GM23338 (cell line): ENCODE measurements at regions not wholly inside any gene's neighbourhood (a gene's known extent, or its start where the extent isn't known, plus 50 kb on each side); places are given as distances from the start of the nearest gene placed in this dataset.

Source experiments
- ATAC-seq: fragments of 200-7000 bp; cut with Tn5 transposase; 3 replicates; pipeline ENCODE4 v1.9.1; 2020
- DNase-seq: peaks from one replicate; pipeline ENCODE4 v3.0.0-alpha.2; 2015; ENCODE audit warnings: low spot score
- H2AFZ ChIP-seq: fragments of 200-600 bp; sonication (generic); 2 replicates; pipeline ENCODE4 v1.8.0; 2016; ENCODE audit warnings: antibody characterized with exemption, mild to moderate bottlenecking, moderate library complexity
- H3F3A ChIP-seq: fragments of 200-600 bp; sonication (generic); replicated peaks from 2 replicates; pipeline ENCODE4 v1.8.0; 2017; ENCODE audit warnings: antibody characterized with exemption, mixed run types, low read depth
- H3K27ac ChIP-seq: fragments of 200-600 bp; sonication (generic); 2 replicates; pipeline ENCODE4 v1.6.1; 2016; ENCODE audit warnings: low read depth
- H3K27me3 ChIP-seq: fragments of 200-600 bp; sonication (generic); 2 replicates; pipeline ENCODE4 v1.8.0; 2016; ENCODE audit warnings: mild to moderate bottlenecking, mixed run types, moderate library complexity; ENCODE audit not compliant: insufficient read depth
- H3K36me3 ChIP-seq: fragments of 200-600 bp; sonication (generic); 2 replicates; pipeline ENCODE4 v1.8.0; 2016; ENCODE audit warnings: mild to moderate bottlenecking; ENCODE audit not compliant: insufficient read depth
- H3K4me1 ChIP-seq: fragments of 200-600 bp; sonication (generic); 2 replicates; pipeline ENCODE4 v1.8.0; 2016; ENCODE audit warnings: mild to moderate bottlenecking, moderate library complexity; ENCODE audit not compliant: insufficient read depth
- H3K4me2 ChIP-seq: fragments of 200-600 bp; sonication (generic); 2 replicates; pipeline ENCODE4 v1.7.1; 2017; ENCODE audit warnings: mixed run types
- H3K4me3 ChIP-seq: fragments of 200-600 bp; sonication (generic); 2 replicates; pipeline ENCODE4 v1.6.1; 2016; ENCODE audit warnings: mixed run types
- H3K79me2 ChIP-seq: fragments of 200-600 bp; sonication (generic); replicated peaks from 2 replicates; pipeline ENCODE4 v1.8.0; 2017; ENCODE audit warnings: mild to moderate bottlenecking; ENCODE audit not compliant: insufficient read depth
- H3K9me2 ChIP-seq: fragments of 200-600 bp; sonication (generic); 2 replicates; pipeline ENCODE4 v1.8.0; 2017; ENCODE audit not compliant: insufficient read depth
- H4K20me1 ChIP-seq: fragments of 200-600 bp; sonication (generic); replicated peaks from 2 replicates; pipeline ENCODE4 v1.8.0; 2017; ENCODE audit warnings: mild to moderate bottlenecking; ENCODE audit not compliant: insufficient read depth
- H3K27ac Mint-ChIP-seq: 2 replicates; pipeline ENCODE4 v1.8.0; 2020; ENCODE audit warnings: inconsistent platforms, mild to moderate bottlenecking, moderate library complexity, mixed read lengths
- H3K27me3 Mint-ChIP-seq: 3 replicates; pipeline ENCODE4 v1.8.0; 2022; ENCODE audit warnings: low read depth, mild to moderate bottlenecking, moderate library complexity, mixed read lengths, inconsistent platforms; ENCODE audit not compliant: insufficient read depth, poor library complexity
- H3K36me3 Mint-ChIP-seq: 3 replicates; pipeline ENCODE4 v1.8.0; 2021; ENCODE audit warnings: low read depth, mild to moderate bottlenecking, inconsistent platforms, moderate library complexity, mixed read lengths
- H3K4me1 Mint-ChIP-seq: 3 replicates; pipeline ENCODE4 v1.8.0; 2020; ENCODE audit warnings: mild to moderate bottlenecking, inconsistent platforms, mixed read lengths
- H3K4me3 Mint-ChIP-seq: 3 replicates; pipeline ENCODE4 v1.8.0; 2021; ENCODE audit warnings: moderate library complexity, mild to moderate bottlenecking, inconsistent platforms, mixed read lengths
- H3K9me3 Mint-ChIP-seq: 3 replicates; pipeline ENCODE4 v1.8.0; 2020; ENCODE audit warnings: moderate library complexity, mild to moderate bottlenecking, inconsistent platforms, mixed read lengths
- CREB1 ChIP-seq: fragments of 250-450 bp; sonication (Bioruptor Pico); IDR thresholded peaks from 2 replicates; pipeline ENCODE4 v1.5.0; 2020; ENCODE audit warnings: low read depth, mild to moderate bottlenecking, moderate library complexity
- EZH2 ChIP-seq: fragments of 200-600 bp; sonication (generic); IDR thresholded peaks from one replicate; pipeline ENCODE4 v1.8.0; 2017; ENCODE audit warnings: antibody characterized with exemption, mild to moderate bottlenecking, low read depth; ENCODE audit not compliant: unreplicated experiment
- EZH2phosphoT487 ChIP-seq: fragments of 200-600 bp; sonication (generic); IDR thresholded peaks from one replicate; pipeline ENCODE4 v1.8.1; 2018; ENCODE audit warnings: antibody characterized with exemption; ENCODE audit not compliant: unreplicated experiment
- JUNB ChIP-seq: IDR thresholded peaks from one replicate; pipeline ENCODE4 v1.6.1; 2016; ENCODE audit warnings: antibody characterized with exemption; ENCODE audit not compliant: unreplicated experiment
- NANOG ChIP-seq: IDR thresholded peaks from 2 replicates; pipeline ENCODE4 v1.6.1; 2016; ENCODE audit warnings: antibody characterized with exemption, borderline replicate concordance
- POLR2AphosphoS5 ChIP-seq: IDR thresholded peaks from 2 replicates; pipeline ENCODE4 v1.6.1; 2016; ENCODE audit warnings: antibody characterized with exemption, low read depth
- STAT1 ChIP-seq: IDR thresholded peaks from one replicate; pipeline ENCODE4 v1.6.1; 2016; ENCODE audit warnings: antibody characterized with exemption; ENCODE audit not compliant: unreplicated experiment
- ZNF114 ChIP-seq: fragments of 250-450 bp; sonication (Bioruptor Pico); IDR thresholded peaks from 2 replicates; pipeline ENCODE4 v1.5.0; 2020; ENCODE audit warnings: mild to moderate bottlenecking, moderate library complexity
- ZNF331 ChIP-seq: fragments of 250-450 bp; sonication (Bioruptor Pico); IDR thresholded peaks from 2 replicates; pipeline ENCODE4 v1.5.0; 2020; ENCODE audit warnings: low read depth, mild to moderate bottlenecking, moderate library complexity
- ZNF462 ChIP-seq: fragments of 250-450 bp; sonication (Bioruptor Pico); IDR thresholded peaks from 2 replicates; pipeline ENCODE4 v1.5.0; 2020; ENCODE audit warnings: mild to moderate bottlenecking, moderate library complexity
- TF ChIP-seq, protein P1 (sequence below), 2 experiments: fragments of 200-600 bp in 1 of 2; sonication (generic) in 1 of 2; conservative IDR thresholded peaks; 2 replicates each; pipeline versions ENCODE4 v1.5.1 to v1.6.1; 2016 to 2017; ENCODE audit warnings: antibody characterized with exemption in 2 of 2, low read depth in 2 of 2, mild to moderate bottlenecking in 2 of 2, moderate library complexity in 1 of 2
- TF ChIP-seq, protein P2 (sequence below): IDR thresholded peaks from 2 replicates; pipeline ENCODE4 v1.6.1; 2016; ENCODE audit warnings: antibody characterized with exemption
- TF ChIP-seq, protein P3 (sequence below): IDR thresholded peaks from one replicate; pipeline ENCODE4 v1.6.1; 2018; ENCODE audit warnings: antibody characterized with exemption; ENCODE audit not compliant: unreplicated experiment

GRCh38 chr4:82139287-82139686, 234.5 kb downstream of the HNRNPD start:
- peaks cover 2% of the 10 kb centered on the region for H3K27me3 Mint-ChIP-seq
- H3K27ac ChIP-seq, result no peak overlapping the region
- TF ChIP-seq NANOG (no peak), JUNB (no peak), EZH2phosphoT487 (no peak), POLR2AphosphoS5 (no peak), ZNF114 (no peak), CREB1 (CRISPR knock-in tag) (no peak), STAT1 (no peak), ZNF331 (no peak), EZH2 (no peak), ZNF462 (no peak)
- TF ChIP-seq, protein P1, sequence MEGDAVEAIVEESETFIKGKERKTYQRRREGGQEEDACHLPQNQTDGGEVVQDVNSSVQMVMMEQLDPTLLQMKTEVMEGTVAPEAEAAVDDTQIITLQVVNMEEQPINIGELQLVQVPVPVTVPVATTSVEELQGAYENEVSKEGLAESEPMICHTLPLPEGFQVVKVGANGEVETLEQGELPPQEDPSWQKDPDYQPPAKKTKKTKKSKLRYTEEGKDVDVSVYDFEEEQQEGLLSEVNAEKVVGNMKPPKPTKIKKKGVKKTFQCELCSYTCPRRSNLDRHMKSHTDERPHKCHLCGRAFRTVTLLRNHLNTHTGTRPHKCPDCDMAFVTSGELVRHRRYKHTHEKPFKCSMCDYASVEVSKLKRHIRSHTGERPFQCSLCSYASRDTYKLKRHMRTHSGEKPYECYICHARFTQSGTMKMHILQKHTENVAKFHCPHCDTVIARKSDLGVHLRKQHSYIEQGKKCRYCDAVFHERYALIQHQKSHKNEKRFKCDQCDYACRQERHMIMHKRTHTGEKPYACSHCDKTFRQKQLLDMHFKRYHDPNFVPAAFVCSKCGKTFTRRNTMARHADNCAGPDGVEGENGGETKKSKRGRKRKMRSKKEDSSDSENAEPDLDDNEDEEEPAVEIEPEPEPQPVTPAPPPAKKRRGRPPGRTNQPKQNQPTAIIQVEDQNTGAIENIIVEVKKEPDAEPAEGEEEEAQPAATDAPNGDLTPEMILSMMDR (conservative IDR thresholded peaks at IDR 0.05; ENCODE audit: low read depth in 2 of 2), result no peak
- TF ChIP-seq, protein P2, sequence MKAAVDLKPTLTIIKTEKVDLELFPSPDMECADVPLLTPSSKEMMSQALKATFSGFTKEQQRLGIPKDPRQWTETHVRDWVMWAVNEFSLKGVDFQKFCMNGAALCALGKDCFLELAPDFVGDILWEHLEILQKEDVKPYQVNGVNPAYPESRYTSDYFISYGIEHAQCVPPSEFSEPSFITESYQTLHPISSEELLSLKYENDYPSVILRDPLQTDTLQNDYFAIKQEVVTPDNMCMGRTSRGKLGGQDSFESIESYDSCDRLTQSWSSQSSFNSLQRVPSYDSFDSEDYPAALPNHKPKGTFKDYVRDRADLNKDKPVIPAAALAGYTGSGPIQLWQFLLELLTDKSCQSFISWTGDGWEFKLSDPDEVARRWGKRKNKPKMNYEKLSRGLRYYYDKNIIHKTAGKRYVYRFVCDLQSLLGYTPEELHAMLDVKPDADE, result no peak
- TF ChIP-seq, protein P3, sequence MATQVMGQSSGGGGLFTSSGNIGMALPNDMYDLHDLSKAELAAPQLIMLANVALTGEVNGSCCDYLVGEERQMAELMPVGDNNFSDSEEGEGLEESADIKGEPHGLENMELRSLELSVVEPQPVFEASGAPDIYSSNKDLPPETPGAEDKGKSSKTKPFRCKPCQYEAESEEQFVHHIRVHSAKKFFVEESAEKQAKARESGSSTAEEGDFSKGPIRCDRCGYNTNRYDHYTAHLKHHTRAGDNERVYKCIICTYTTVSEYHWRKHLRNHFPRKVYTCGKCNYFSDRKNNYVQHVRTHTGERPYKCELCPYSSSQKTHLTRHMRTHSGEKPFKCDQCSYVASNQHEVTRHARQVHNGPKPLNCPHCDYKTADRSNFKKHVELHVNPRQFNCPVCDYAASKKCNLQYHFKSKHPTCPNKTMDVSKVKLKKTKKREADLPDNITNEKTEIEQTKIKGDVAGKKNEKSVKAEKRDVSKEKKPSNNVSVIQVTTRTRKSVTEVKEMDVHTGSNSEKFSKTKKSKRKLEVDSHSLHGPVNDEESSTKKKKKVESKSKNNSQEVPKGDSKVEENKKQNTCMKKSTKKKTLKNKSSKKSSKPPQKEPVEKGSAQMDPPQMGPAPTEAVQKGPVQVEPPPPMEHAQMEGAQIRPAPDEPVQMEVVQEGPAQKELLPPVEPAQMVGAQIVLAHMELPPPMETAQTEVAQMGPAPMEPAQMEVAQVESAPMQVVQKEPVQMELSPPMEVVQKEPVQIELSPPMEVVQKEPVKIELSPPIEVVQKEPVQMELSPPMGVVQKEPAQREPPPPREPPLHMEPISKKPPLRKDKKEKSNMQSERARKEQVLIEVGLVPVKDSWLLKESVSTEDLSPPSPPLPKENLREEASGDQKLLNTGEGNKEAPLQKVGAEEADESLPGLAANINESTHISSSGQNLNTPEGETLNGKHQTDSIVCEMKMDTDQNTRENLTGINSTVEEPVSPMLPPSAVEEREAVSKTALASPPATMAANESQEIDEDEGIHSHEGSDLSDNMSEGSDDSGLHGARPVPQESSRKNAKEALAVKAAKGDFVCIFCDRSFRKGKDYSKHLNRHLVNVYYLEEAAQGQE, result no peak

More at GRCh38 chr4:82139287-82139686, 234.5 kb downstream of the HNRNPD start:
- Mint-ChIP-seq H3K4me1 (peaks cover 2% of the 10 kb centered on the region; the same call in 1 of the 3 replicates), H3K27ac (no peak overlapping the region), H3K4me3 (no peak overlapping the region), H3K9me3 (no peaks in the 10 kb centered on the region), H3K36me3 (no peaks in the 10 kb centered on the region)
- DNase-seq (no peak), ATAC-seq (no peak)
- Histone ChIP-seq H3K9me2 (peaks cover 4% of the 10 kb centered on the region; the same call in 1 of the 2 replicates), H3K4me1 (no peaks in the 10 kb centered on the region), H3K4me2 (no peak overlapping the region), H3K79me2 (no peaks in the 10 kb centered on the region), H2AFZ (no peak overlapping the region), H4K20me1 (no peaks in the 10 kb centered on the region), H3K36me3 (no peaks in the 10 kb centered on the region), H3K27me3 (peaks cover 8% of the 10 kb centered on the region; the same call in 1 of the 2 replicates), H3K4me3 (no peak overlapping the region), H3F3A (no peaks in the 10 kb centered on the region)
